Fibroblast of skin of right quadriceps (primary cell): ENCODE measurements at regions not wholly inside any gene's neighbourhood (a gene's known extent, or its start where the extent isn't known, plus 50 kb on each side); places are given as distances from the start of the nearest gene placed in this dataset.
"Not testable (repeated sequence)": the region's sequence is repeated elsewhere in the genome, so short reads cannot be mapped to it uniquely, and the experiment has no call there.

Experiments used
- DNase-seq: peaks from one replicate; pipeline ENCODE4 v3.0.0-alpha.2; 2013

DNA sequence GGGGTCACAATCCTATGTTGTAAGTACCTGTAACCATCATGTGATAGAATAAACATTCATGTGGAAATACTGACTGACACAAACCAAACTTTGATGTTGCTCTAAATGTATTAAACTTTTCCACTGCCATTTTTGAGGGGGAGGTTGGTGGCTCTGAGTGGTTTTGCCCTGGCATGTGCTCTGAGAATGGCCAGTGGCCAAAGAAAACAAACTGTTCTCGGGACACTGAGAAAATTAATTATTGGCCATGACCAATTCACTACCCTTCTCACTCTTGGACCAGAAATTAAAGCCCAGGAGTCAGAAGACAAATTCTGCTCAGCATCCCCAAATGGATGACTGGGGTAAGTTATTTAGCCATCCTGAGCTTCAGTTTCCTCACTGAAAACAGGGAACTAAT lies 195.9 kb downstream of the XPNPEP1 start:
- DNase-seq = no peak

GRCh38 chr10:109726473-109726872 lies 196.8 kb downstream of the XPNPEP1 start:
- no peak for DNase-seq

GRCh38 chr10:109723305-109723704 lies 200.0 kb downstream of the XPNPEP1 start:
- no peak for DNase-seq

GRCh38 chr10:109721453-109722064 lies 201.8 kb downstream of the XPNPEP1 start:
- DNase-seq = no peak

DNA sequence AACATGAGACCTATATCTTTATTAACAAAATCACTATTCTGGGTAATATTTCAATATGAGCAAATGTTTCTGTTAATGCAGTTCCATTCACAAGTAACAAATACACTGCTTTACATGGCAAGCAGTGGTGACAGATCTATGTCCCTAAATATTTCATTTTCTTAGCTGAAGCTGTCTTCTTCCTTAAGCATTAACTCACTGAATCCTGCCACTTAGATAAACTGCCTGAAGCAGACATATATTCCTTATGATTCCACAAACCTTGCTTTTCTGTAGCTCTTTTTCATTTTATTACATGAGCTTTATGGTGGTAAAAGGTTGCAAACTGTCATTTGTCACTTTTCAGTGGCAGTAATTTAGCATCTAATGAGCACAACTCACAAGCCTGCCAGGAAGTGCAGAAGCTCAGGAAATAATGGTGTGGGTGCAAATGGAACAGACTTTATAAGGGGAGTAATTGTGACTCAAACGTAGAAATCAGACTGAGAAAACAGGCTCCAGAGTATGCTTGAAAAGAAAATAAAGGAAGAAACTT lies 217.2 kb downstream of the XPNPEP1 start:
- DNase-seq = no peak

GRCh38 chr10:109701633-109702215 lies 221.6 kb downstream of the XPNPEP1 start:
- DNase-seq = no peak

GRCh38 chr10:109698882-109699664 lies 224.2 kb downstream of the XPNPEP1 start:
- DNase-seq = no peak

DNA sequence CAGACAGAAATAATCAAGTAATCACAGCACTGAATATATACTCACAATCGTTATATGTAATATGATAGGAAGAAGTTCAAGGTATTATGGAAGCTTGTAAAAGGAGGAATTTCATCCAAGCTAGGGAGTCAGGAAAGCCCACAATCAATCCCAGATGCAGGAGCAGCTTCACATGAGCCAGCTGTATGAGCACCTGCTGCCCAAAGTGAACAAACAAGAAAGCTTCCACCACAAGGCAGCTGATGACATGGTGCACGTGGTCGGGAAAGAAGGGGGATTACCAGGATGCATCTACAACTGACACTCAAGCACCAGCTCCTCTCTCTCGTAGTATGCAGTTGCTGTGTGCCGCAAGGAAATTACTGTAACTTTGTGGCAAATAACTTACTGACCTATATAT lies 225.2 kb downstream of the XPNPEP1 start:
- no peak for DNase-seq

DNA sequence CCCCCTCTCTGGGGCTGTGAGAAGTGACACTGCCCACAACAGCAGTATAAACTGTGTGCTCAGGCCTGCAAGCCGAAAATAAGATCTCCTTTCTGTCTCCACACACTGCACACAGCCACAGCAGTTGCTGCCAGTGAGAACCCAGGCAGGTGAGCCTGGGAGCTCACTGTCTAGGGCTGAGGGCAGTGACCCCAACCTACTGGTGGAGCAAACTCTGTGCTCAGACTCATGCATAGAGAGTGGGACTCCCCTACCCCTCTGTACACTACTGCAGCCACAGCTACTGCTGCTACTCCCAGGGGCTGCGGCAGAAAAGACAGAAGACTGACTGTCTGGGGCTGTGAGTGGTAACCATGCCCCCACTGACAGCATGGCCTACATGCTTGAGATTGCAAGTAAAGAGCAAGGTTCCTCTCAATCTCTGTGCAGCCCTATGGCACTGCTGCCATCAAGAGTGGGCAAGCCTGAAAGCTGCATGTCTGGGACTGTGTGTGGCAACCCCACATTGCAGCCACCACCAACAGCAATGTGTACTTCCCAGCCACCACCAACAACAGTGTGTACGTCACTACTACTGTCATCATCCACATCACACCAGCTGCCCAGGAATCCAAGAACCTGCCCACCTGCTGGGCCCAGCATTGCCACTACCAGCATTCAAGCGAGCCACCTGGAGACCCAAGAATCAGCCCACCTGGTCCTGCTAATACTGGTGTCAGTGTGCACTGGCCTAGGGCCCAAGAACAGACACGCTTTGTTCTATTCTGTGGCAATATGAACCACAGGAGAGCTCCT lies 226.1 kb downstream of the XPNPEP1 start:
- no peak for DNase-seq

GRCh38 chr10:109696462-109696861 lies 226.8 kb downstream of the XPNPEP1 start:
- DNase-seq = no peak

DNA sequence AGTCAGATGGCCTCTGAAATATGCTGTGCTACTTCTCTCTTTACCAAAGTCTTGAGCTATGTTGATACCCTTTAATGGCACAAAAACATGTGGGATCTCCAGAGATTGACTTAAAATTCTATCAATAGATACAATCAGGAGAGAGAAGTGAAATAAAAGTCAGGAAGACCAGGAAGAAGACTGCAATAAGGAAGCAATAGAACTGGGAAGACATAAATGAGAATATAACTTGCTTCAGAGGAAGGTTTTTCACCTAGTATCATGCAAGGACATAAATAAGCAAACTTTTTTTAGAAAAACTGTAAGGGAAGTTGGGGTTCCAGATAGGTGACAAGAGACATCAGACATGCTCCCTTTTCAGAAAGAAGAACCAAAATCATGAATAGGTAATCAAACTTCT lies 227.3 kb downstream of the XPNPEP1 start:
- DNase-seq = no peak

DNA sequence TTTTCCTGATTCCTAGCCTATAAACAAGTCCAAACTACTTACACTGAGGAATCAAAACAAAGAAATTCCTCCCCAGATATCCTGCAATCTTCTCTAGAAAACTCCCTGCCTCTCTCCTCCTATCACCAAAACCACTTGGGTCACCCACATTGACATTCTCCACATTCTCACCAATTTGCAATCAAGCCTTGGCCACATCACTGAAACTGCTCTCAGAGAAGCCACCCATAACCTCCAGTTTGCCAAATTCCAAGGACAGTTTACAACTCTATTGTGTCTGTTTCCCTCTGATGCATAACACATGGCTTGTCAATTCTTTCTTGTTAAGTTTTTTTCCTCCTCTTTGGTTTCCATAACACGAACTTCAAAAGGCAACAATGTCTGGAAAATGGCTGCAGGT lies 233.5 kb downstream of the XPNPEP1 start:
- no peak for DNase-seq

DNA sequence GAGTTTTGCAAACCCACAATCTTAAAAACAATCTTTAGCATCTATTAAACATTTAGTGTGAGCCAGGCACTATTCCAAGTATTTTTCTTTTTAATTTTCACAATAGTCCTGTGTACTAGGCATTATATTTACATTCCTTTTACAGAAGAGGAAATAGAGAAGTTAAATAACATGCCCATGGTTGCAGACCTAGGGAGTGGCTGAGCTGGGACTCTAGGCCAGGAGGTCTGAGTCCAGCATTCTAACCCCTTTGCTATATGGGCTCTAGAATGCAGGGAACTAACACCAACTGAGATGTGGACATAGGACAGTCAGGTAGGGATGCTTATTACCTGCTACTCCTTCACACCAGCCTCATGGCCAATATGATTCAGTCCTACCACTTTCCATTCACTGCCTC lies 243.8 kb downstream of the XPNPEP1 start:
- no peak for DNase-seq

GRCh38 chr10:109678857-109679256 lies 244.5 kb downstream of the XPNPEP1 start:
- no peak for DNase-seq

- no peak for DNase-seq
These were observed 246.6 kb downstream of the XPNPEP1 start for GRCh38 chr10:109676703-109677102.

DNA sequence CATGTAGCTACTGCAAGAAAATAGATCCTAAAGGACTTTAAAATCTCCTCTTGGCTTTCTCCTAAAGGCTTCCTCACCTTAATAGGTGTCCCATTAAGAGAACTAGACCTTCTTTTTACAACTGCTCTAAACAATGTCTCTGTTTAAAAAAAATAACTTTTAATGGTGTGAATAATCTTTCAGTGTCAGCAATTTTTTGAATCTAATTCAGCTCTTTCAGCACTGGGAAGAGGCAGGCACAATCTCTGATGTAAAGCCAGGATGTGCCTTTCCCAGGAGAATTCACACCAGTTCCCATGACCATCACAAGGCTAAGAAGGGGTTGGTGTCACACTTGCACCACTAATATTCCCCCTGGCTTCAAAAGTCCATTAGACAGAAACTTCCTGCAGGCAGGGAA lies 254.6 kb downstream of the XPNPEP1 start:
- DNase-seq = no peak

DNA sequence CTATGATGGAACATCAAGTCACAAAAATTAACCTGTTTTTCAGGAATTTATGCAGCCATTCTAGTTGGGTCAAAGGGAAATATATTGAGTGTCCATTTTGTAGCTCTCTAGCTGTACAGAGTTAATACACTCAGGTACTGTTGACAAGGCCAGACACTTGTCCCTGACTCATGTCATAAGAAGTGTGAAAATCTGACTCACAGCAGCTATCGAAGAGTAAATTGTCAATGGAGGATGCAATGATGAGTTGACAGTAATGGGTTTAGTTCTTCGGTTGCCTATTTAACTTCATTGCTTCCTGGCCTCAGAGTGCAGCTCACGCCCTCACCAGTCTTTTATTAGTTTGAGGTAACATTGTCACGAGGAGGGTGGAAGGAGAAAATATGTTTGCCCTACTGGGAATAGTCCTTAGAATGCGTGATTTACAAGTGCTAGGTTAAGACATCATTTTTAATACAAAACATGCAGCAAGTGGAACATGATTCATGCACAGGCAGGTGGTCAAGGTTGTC lies 255.1 kb downstream of the XPNPEP1 start:
- DNase-seq = no peak

- DNase-seq = no peak
These were observed 258.0 kb downstream of the XPNPEP1 start for GRCh38 chr10:109665321-109665720.

GRCh38 chr10:109664554-109664953 lies 258.8 kb downstream of the XPNPEP1 start:
- no peak for DNase-seq

DNA sequence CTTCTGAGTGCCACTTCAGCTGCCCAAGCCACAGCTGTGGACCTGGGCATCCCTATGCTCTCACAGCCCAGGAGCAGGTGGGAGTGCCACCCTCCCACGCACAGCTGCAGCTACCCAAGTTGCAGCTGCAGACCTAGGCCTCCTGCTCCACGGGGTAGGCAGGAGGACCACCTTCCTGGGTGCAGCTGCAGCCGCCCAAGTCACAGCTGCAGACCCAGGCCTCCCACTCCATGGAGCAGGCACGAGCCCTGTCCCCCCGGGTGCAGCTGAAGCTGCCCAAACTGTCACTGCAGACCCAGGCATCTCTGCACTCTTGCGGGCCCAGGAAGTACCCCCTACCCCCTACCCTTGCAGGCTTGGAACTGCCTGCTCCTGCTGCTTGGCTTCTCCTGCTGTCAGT lies 260.2 kb downstream of the XPNPEP1 start:
- DNase-seq = no peak

- not testable (repeated sequence) for DNase-seq
These were observed 270.7 kb downstream of the XPNPEP1 start for GRCh38 chr10:109652612-109653011.

DNA sequence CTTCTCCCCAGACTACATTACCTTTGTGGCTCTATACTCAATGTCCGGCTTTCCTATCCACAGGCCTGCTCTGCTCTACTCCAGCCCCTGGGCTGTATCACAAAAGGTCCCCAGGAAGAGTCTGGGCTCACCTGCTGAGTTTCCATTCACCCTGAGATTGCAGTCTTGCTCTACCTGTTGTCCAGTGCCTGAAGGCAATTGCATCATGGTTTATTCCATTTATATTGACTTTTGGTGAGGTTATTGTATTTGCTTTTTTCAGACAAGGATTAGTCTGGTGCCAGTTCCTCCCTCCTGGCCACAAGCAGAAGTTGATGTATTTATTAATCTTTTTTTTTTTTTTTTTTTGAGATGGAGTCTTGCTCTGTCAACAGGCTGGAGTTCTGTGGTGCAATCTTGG lies 273.1 kb downstream of the XPNPEP1 start:
- no peak for DNase-seq

DNA sequence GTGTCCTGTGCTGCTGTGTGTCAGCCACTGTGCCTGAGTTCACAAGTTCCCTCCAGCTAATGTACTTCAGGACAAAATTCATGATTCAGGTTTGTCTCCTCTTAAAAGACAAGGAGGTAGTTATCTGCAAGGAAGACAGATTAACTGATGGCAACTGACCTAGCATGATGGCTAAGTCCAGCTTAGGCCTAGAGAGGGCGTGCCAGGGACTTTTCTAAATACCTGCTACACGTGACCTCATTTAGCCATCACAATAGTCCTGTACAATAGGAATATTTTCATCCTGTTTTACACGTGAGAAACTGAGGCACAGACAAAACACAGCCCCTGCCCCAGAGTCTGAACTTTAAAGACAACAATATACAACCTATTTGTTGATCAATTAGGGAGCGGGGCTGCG lies 275.7 kb downstream of the XPNPEP1 start:
- DNase-seq = no peak
